ENCODE measurements at regions not wholly inside any gene's neighbourhood (a gene's known extent, or its start where the extent isn't known, plus 50 kb on each side); places are given as distances from the start of the nearest gene placed in this dataset.

DNA sequence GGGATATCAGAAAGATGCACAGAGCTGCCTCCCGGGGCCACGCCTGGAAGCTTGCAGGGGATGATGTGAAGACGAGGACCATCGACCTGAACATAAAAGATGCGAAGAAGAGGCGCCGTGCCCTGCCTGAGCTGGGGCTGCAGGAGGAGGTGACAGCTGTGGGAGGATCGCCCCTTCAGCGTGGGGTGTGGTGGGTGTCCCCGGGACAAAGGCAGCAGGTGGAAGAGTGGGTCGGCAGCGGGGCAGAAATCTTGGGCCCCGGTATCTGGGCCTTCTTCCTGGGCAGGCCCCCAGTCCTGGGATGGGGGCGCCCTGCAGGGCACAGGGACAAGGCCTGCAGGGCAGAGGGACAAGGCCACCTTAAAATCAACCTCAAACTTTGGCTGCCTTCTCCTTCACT is 134.9 kb downstream of the OR13A1 start:
- no peak for TF ChIP-seq POLR2AphosphoS5 (IDR thresholded peaks at IDR 0.05; ENCODE audit: low read depth, low read length)
- TF ChIP-seq SIN3A (IDR thresholded peaks at IDR 0.05; ENCODE audit: borderline replicate concordance, insufficient read depth, low read length) = no peak
- no peak for TF ChIP-seq TAF1 (IDR thresholded peaks at IDR 0.05; ENCODE audit: borderline replicate concordance, insufficient read depth, low read length)
- TF ChIP-seq, protein P1, sequence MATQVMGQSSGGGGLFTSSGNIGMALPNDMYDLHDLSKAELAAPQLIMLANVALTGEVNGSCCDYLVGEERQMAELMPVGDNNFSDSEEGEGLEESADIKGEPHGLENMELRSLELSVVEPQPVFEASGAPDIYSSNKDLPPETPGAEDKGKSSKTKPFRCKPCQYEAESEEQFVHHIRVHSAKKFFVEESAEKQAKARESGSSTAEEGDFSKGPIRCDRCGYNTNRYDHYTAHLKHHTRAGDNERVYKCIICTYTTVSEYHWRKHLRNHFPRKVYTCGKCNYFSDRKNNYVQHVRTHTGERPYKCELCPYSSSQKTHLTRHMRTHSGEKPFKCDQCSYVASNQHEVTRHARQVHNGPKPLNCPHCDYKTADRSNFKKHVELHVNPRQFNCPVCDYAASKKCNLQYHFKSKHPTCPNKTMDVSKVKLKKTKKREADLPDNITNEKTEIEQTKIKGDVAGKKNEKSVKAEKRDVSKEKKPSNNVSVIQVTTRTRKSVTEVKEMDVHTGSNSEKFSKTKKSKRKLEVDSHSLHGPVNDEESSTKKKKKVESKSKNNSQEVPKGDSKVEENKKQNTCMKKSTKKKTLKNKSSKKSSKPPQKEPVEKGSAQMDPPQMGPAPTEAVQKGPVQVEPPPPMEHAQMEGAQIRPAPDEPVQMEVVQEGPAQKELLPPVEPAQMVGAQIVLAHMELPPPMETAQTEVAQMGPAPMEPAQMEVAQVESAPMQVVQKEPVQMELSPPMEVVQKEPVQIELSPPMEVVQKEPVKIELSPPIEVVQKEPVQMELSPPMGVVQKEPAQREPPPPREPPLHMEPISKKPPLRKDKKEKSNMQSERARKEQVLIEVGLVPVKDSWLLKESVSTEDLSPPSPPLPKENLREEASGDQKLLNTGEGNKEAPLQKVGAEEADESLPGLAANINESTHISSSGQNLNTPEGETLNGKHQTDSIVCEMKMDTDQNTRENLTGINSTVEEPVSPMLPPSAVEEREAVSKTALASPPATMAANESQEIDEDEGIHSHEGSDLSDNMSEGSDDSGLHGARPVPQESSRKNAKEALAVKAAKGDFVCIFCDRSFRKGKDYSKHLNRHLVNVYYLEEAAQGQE (IDR thresholded peaks at IDR 0.05; ENCODE audit: insufficient read depth in 1 of 2, low read depth in 2 of 2, low read length in 2 of 2) = no peak
